Natural killer cell (primary cell): ENCODE measurements at regions not wholly inside any gene's neighbourhood (a gene's known extent, or its start where the extent isn't known, plus 50 kb on each side); places are given as distances from the start of the nearest gene placed in this dataset.

Source experiments
- ATAC-seq, 3 donors: fragments of 150-1000 bp in 2 of 3; fragments of 200-7000 bp in 1 of 3; cut with Tn5 transposase; 1 replicate in 1 of 3; 2 replicates in 2 of 3; pipeline ENCODE4 v1.10.0; 2021; ENCODE audit warnings: mild to moderate bottlenecking in 2 of 3, moderate library complexity in 2 of 3
- DNase-seq, 2 donors: peaks; one replicate each; pipeline versions ENCODE4 v3.0.0 to v3.0.0-alpha.2; 2013 to 2021; ENCODE audit warnings: mixed read lengths in 1 of 2
- H3K27ac ChIP-seq: one replicate; pipeline ENCODE4 v1.5.1; 2013; ENCODE audit warnings: mild to moderate bottlenecking, low read length
- H3K27me3 ChIP-seq: one replicate; pipeline ENCODE4 v1.6.1; 2013; ENCODE audit warnings: low read length; ENCODE audit not compliant: control insufficient read depth, insufficient read depth
- H3K36me3 ChIP-seq: one replicate; pipeline ENCODE4 v1.6.1; 2013; ENCODE audit warnings: low read length; ENCODE audit not compliant: control insufficient read depth, insufficient read depth
- H3K4me1 ChIP-seq: one replicate; pipeline ENCODE4 v1.6.1; 2013; ENCODE audit warnings: low read length; ENCODE audit not compliant: control insufficient read depth, insufficient read depth
- H3K4me3 ChIP-seq: one replicate; pipeline ENCODE4 v1.5.1; 2013; ENCODE audit warnings: low read length
- H3K9me3 ChIP-seq: one replicate; pipeline ENCODE4 v1.6.1; 2013; ENCODE audit warnings: low read length; ENCODE audit not compliant: control insufficient read depth, insufficient read depth
- H3K27ac Mint-ChIP-seq, 2 donors: one replicate each; pipeline ENCODE4 v1.8.0; 2022; ENCODE audit warnings: mild to moderate bottlenecking in 2 of 2, mixed read lengths in 2 of 2, moderate library complexity in 1 of 2
- H3K27me3 Mint-ChIP-seq, 2 donors: one replicate each; pipeline ENCODE4 v1.8.0; 2022; ENCODE audit warnings: low read depth in 2 of 2, mixed read lengths in 2 of 2
- H3K36me3 Mint-ChIP-seq: one replicate; pipeline ENCODE4 v1.8.0; 2022; ENCODE audit warnings: mixed read lengths
- H3K4me1 Mint-ChIP-seq, 2 donors: one replicate each; pipeline ENCODE4 v1.8.0; 2022; ENCODE audit warnings: mixed read lengths in 2 of 2
- H3K4me3 Mint-ChIP-seq: one replicate; pipeline ENCODE4 v1.8.0; 2022; ENCODE audit warnings: mild to moderate bottlenecking, moderate library complexity, mixed read lengths
- H3K9me3 Mint-ChIP-seq, 2 donors: one replicate each; pipeline ENCODE4 v1.8.0; 2022; ENCODE audit warnings: mixed read lengths in 2 of 2
- WGBS: methylation state at CpG from one replicate; pipeline ENCODE4 v1.1.7; 2013; ENCODE audit warnings: missing lambda C conversion rate; ENCODE audit not compliant: insufficient coverage; 5-methylcytosine and 5-hydroxymethylcytosine counted together
- intact Hi-C: fragments of 100-400 bp; cut with micrococcal nuclease; formaldehyde crosslinking; loops from one replicate; pipeline ENCODE4 v1.14.2; 2022
- TF ChIP-seq, protein P1 (sequence below): fragments of 200-600 bp; IDR thresholded peaks from one replicate; pipeline ENCODE4 v1.8.0; 2022; ENCODE audit warnings: antibody characterized with exemption

DNA sequence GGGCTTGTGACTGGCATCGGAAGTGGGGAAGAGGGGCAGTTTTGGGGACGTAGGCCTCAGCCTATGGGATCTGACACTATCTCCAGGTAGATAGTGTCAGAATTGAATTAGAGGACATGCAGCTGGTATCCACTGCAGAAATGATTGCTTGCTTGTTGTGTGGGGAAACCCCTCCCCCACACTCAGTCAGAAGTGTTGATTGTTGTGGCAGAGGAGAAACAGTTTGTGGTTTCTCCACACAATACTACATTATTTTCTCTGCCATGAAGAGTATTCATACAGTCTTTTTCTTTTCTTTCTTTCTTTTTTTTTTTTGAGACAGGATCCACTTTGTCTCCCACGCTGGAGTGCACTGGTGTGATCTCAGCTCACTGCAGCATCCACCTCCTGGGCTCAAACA is 113.9 kb downstream of the ARRDC3 start:
- Histone ChIP-seq H3K4me1 (peaks cover 8% of the 10 kb centered on the region), H3K4me3 (no peak overlapping the region), H3K27ac (no peak overlapping the region), H3K36me3 (no peaks in the 10 kb centered on the region), H3K9me3 (no peaks in the 10 kb centered on the region), H3K27me3 (no peaks in the 10 kb centered on the region)
- DNase-seq (peak in 1 of 2 donors; percentile 51), ATAC-seq (peak in 2 of 3 donors; percentile 54 to 64)
- Mint-ChIP-seq H3K9me3 (no peaks in the 10 kb centered on the region), H3K27ac (peak overlapping the region in 1 of 2 donors; percentile 58), H3K27me3 (no peaks in the 10 kb centered on the region), H3K4me1 (peaks cover 19 to 29% of the 10 kb centered on the region in 2 donors), H3K36me3 (no peaks in the 10 kb centered on the region), H3K4me3 (no peak overlapping the region)
- TF ChIP-seq, protein P1, sequence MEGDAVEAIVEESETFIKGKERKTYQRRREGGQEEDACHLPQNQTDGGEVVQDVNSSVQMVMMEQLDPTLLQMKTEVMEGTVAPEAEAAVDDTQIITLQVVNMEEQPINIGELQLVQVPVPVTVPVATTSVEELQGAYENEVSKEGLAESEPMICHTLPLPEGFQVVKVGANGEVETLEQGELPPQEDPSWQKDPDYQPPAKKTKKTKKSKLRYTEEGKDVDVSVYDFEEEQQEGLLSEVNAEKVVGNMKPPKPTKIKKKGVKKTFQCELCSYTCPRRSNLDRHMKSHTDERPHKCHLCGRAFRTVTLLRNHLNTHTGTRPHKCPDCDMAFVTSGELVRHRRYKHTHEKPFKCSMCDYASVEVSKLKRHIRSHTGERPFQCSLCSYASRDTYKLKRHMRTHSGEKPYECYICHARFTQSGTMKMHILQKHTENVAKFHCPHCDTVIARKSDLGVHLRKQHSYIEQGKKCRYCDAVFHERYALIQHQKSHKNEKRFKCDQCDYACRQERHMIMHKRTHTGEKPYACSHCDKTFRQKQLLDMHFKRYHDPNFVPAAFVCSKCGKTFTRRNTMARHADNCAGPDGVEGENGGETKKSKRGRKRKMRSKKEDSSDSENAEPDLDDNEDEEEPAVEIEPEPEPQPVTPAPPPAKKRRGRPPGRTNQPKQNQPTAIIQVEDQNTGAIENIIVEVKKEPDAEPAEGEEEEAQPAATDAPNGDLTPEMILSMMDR: no peak
- 42% methylated on average over 3 of the region's 3 CpGs for WGBS
- intact Hi-C loops: loop anchor here (5.0 kb wide), 1 partner anchor 43 kb away; no protein-coding TSS in a partner anchor

DNA sequence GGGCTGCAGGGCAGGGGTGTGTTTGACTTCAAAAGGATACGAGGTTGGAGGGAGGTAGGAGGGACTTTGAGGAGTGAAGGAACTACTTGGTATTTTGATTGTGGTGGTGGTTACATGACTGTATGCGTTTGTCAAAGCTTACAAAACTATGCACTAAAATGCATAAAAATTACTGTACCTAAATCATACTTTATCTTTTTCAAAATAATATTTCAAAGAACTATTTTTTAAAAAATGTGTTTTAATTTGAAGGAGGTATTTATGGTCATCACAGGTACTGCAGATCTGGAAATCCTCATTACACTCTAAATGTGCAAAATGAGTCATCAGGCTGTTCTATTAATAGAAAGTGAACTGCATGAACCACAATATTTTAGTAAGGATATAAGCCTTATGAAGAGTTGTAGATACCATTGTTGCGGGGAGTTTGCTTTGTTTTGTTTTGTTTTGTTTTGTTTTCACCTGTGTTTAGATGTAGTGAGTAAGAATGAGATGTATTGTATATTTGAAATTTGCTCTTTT is 116.9 kb downstream of the ARRDC3 start:
- H3K4me3 Mint-ChIP-seq: no peak overlapping the region
- intact Hi-C loops: loop anchor here (2.0 to 5.0 kb wide), 2 partner anchors 15 to 46 kb away; no protein-coding TSS in a partner anchor
- no peaks in the 10 kb centered on the region for H3K36me3 Mint-ChIP-seq
- TF ChIP-seq, protein P1: no peak
- H3K9me3 Mint-ChIP-seq: no peaks in the 10 kb centered on the region
- peak overlapping the region in 1 of 2 donors; percentile 60 for H3K27ac Mint-ChIP-seq
- no peaks in the 10 kb centered on the region for H3K36me3 ChIP-seq
- ATAC-seq (peak in 2 of 3 donors; percentile 65 to 87), DNase-seq (peak in 1 of 2 donors; percentile 15)
- no peak overlapping the region for H3K4me3 ChIP-seq
- H3K27me3 Mint-ChIP-seq: no peaks in the 10 kb centered on the region
- no peaks in the 10 kb centered on the region for H3K9me3 ChIP-seq
- H3K27me3 ChIP-seq: no peaks in the 10 kb centered on the region
- no peak overlapping the region for H3K27ac ChIP-seq
- WGBS: 25% methylated on average over 2 of the region's 3 CpGs
- H3K4me1 ChIP-seq: peaks cover 8% of the 10 kb centered on the region
- peaks cover 19 to 24% of the 10 kb centered on the region in 2 donors for H3K4me1 Mint-ChIP-seq

DNA sequence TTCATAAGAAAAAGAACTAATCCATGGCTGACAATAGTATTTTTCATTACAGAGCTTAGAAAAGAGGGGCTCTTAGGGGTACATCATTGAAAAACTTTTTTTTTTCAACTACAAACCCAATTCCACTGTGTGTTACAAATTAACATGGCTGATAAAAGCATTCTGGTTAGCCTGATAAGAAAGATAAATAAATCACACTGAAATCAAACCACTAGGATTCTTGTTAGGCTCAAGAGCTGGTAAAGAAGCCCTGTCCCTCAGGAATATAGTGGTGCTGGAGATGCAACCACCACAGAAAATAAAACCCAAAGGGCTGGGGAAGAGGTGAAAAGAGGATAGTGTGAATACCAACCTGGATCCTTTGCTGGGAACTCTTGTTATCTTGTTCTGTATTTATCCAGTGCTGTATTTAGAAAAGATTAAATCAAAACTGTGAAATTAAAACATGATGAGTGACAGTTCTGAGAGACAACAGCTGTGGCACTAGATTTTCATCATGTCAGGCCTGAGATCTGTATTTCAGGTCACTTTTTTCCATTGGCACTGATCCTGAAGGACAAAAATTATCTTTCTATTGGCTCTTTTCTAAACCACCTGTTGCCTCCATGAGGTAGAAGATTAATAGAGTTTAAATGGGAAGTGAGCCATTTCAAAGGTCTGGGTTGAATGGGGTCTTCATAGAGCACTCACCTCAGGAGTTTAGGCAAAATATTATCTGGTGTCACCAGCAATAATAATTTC is 118.6 kb downstream of the ARRDC3 start:
- no peak for ATAC-seq
- Mint-ChIP-seq H3K27me3 (peaks cover 0 to 3% of the 10 kb centered on the region in 2 donors), H3K9me3 (no peaks in the 10 kb centered on the region), H3K4me1 (peaks cover 19 to 20% of the 10 kb centered on the region in 2 donors), H3K4me3 (no peak overlapping the region), H3K36me3 (no peaks in the 10 kb centered on the region), H3K27ac (no peak overlapping the region)
- Histone ChIP-seq H3K36me3 (no peaks in the 10 kb centered on the region), H3K4me3 (no peak overlapping the region), H3K9me3 (no peaks in the 10 kb centered on the region), H3K27me3 (no peaks in the 10 kb centered on the region), H3K4me1 (peaks cover 7% of the 10 kb centered on the region), H3K27ac (no peak overlapping the region)
- TF ChIP-seq, protein P1: no peak
- DNase-seq: no peak
- intact Hi-C loops: loop anchor here (5.0 kb wide), 1 partner anchor 48 kb away; no protein-coding TSS in a partner anchor
